DND-41 (cell line): ENCODE measurements at regions not wholly inside any gene's neighbourhood (a gene's known extent, or its start where the extent isn't known, plus 50 kb on each side); places are given as distances from the start of the nearest gene placed in this dataset.

Experiments used
- ATAC-seq: fragments of 200-7000 bp; cut with Tn5 transposase; 3 replicates; pipeline ENCODE4 v1.9.1; 2021; ENCODE audit warnings: low read depth; ENCODE audit not compliant: insufficient read depth
- DNase-seq: peaks from one replicate; pipeline ENCODE4 v3.0.0-alpha.2; 2020
- H2AFZ ChIP-seq: 2 replicates; pipeline ENCODE4 v1.6.0; 2012; ENCODE audit warnings: low read depth, low read length
- H3K27ac ChIP-seq: 2 replicates; pipeline ENCODE4 v1.5.1; 2012; ENCODE audit warnings: low read length, inconsistent platforms
- H3K27me3 ChIP-seq: fragments of 200-600 bp; sonication (generic); 2 replicates; pipeline ENCODE4 v1.6.0; 2012; ENCODE audit warnings: low read length, mild to moderate bottlenecking, inconsistent platforms; ENCODE audit not compliant: insufficient read depth, poor library complexity
- H3K36me3 ChIP-seq: 2 replicates; pipeline ENCODE4 v1.5.1; 2012; ENCODE audit warnings: low read length, inconsistent platforms; ENCODE audit not compliant: insufficient read depth
- H3K4me1 ChIP-seq: 2 replicates; pipeline ENCODE4 v1.5.1; 2012; ENCODE audit warnings: mild to moderate bottlenecking, low read length; ENCODE audit not compliant: insufficient read depth
- H3K4me2 ChIP-seq: 2 replicates; pipeline ENCODE4 v1.6.0; 2012; ENCODE audit warnings: mild to moderate bottlenecking, moderate library complexity, low read length, inconsistent platforms; ENCODE audit not compliant: insufficient read depth
- H3K4me3 ChIP-seq, 2 experiments: fragments of 200-600 bp in 1 of 2; shearing (Covaris generic) in 1 of 2; 2 replicates each; pipeline ENCODE4 v1.5.1; 2012 to 2016; ENCODE audit warnings: inconsistent platforms in 2 of 2, low read length in 2 of 2, mild to moderate bottlenecking in 2 of 2, low read depth in 1 of 2, moderate library complexity in 1 of 2
- H3K79me2 ChIP-seq: 2 replicates; pipeline ENCODE4 v1.6.0; 2012; ENCODE audit warnings: low read length, inconsistent platforms; ENCODE audit not compliant: insufficient read depth
- H3K9ac ChIP-seq: 2 replicates; pipeline ENCODE4 v1.6.0; 2012; ENCODE audit warnings: low read depth, mild to moderate bottlenecking, inconsistent platforms, low read length, moderate library complexity
- H3K9me3 ChIP-seq: 2 replicates; pipeline ENCODE4 v1.5.1; 2012; ENCODE audit warnings: low read length, moderate library complexity, mild to moderate bottlenecking, inconsistent platforms; ENCODE audit not compliant: insufficient read depth, severe bottlenecking
- H4K20me1 ChIP-seq: 2 replicates; pipeline ENCODE4 v1.6.0; 2012; ENCODE audit warnings: low read length; ENCODE audit not compliant: insufficient read depth
- EZH2 ChIP-seq: IDR thresholded peaks from 3 replicates; pipeline ENCODE4 v1.6.1; 2012; ENCODE audit warnings: borderline replicate concordance, low read depth, mild to moderate bottlenecking, moderate library complexity, low read length, inconsistent platforms; ENCODE audit not compliant: severe bottlenecking
- TF ChIP-seq, protein P1 (sequence below): IDR thresholded peaks from 2 replicates; pipeline ENCODE4 v1.5.1; 2012; ENCODE audit warnings: borderline replicate concordance, low read length, moderate library complexity, mild to moderate bottlenecking; ENCODE audit not compliant: poor library complexity, severe bottlenecking; ENCODE audit errors: extremely low read depth

- Histone ChIP-seq H3K4me2 (no peak overlapping the region), H3K4me1 (peaks cover 2% of the 10 kb centered on the region; the same call in 1 of the 2 replicates), H3K36me3 (no peaks in the 10 kb centered on the region), H4K20me1 (no peaks in the 10 kb centered on the region), H3K79me2 (no peaks in the 10 kb centered on the region), H3K9me3 (no peaks in the 10 kb centered on the region), H3K4me3 (no peak overlapping the region), H3K27ac (no peak overlapping the region), H2AFZ (no peak overlapping the region), H3K27me3 (no peaks in the 10 kb centered on the region), H3K9ac (no peak overlapping the region)
- ATAC-seq: no peak
- no peak for TF ChIP-seq EZH2
- TF ChIP-seq, protein P1, sequence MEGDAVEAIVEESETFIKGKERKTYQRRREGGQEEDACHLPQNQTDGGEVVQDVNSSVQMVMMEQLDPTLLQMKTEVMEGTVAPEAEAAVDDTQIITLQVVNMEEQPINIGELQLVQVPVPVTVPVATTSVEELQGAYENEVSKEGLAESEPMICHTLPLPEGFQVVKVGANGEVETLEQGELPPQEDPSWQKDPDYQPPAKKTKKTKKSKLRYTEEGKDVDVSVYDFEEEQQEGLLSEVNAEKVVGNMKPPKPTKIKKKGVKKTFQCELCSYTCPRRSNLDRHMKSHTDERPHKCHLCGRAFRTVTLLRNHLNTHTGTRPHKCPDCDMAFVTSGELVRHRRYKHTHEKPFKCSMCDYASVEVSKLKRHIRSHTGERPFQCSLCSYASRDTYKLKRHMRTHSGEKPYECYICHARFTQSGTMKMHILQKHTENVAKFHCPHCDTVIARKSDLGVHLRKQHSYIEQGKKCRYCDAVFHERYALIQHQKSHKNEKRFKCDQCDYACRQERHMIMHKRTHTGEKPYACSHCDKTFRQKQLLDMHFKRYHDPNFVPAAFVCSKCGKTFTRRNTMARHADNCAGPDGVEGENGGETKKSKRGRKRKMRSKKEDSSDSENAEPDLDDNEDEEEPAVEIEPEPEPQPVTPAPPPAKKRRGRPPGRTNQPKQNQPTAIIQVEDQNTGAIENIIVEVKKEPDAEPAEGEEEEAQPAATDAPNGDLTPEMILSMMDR: no peak
- no peak for DNase-seq
Observed at GRCh38 chr21:35257413-35257812, 208.3 kb upstream of the RUNX1 start.

DNA sequence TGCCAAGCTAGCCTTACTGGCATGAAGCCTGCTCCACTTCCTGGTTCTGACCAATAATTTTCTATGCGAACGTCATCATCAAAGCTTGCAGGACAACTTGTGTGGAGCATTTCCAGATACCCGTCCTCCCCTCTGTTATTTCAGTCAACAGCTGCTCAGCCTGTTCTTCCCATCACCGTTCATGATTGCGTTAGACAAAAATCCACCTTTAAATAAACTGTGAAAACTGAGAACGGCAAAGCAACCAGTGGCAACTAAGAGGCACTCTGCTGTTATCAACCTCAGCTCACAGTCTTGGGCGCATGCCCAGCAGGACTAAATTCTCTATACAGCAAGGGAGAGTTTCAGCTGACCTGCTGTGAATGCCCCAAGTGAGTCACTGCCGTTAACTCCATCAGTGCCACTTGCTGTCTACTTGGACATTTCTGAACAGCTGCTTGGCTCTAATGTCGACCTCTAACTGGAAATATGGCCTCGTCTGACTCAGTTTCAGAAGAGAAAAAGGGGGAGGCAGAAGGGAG is 207.4 kb upstream of the RUNX1 start:
- no peak overlapping the region for H3K9ac ChIP-seq
- peaks cover 2% of the 10 kb centered on the region; the same call in 1 of the 2 replicates for H3K4me1 ChIP-seq
- H3K27ac ChIP-seq: no peak overlapping the region
- H3K4me2 ChIP-seq: no peak overlapping the region
- peak overlapping the region; percentile 27; the same call in 1 of the 2 replicates for H2AFZ ChIP-seq
- H3K36me3 ChIP-seq: no peaks in the 10 kb centered on the region
- H3K79me2 ChIP-seq: no peaks in the 10 kb centered on the region
- TF ChIP-seq, protein P1: no peak
- no peak for TF ChIP-seq EZH2
- ATAC-seq (no peak), DNase-seq (no peak)
- H3K9me3 ChIP-seq: no peaks in the 10 kb centered on the region
- H3K4me3 ChIP-seq: no peak overlapping the region
- H3K27me3 ChIP-seq: no peaks in the 10 kb centered on the region
- H4K20me1 ChIP-seq: no peaks in the 10 kb centered on the region

DNA sequence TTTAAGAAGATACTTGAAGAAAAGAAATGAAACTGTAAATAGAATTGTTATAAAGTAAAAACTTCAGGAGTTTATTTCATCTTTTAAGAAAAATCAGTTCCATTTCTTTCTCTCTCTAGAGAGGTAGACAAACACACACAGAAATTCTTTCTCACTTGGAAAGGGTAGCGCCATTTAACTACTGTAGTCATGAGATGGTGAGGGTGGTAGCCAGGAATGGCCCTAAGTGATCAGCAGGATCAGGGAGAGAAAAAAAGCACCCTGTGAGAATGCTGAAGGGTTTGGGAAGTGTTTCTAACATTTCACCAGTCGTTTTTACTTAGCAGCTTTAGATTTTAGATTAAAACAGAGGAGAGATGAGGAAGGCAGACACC is 205.7 kb upstream of the RUNX1 start:
- DNase-seq (no peak), ATAC-seq (no peak)
- Histone ChIP-seq H3K9ac (no peak overlapping the region), H3K9me3 (peaks cover 12% of the 10 kb centered on the region), H2AFZ (no peak overlapping the region), H3K79me2 (no peaks in the 10 kb centered on the region), H3K4me1 (peaks cover 2% of the 10 kb centered on the region; the same call in 1 of the 2 replicates), H3K4me2 (no peak overlapping the region), H4K20me1 (no peaks in the 10 kb centered on the region), H3K4me3 (no peak overlapping the region), H3K27me3 (no peaks in the 10 kb centered on the region), H3K36me3 (no peaks in the 10 kb centered on the region), H3K27ac (no peak overlapping the region)
- no peak for TF ChIP-seq EZH2
- TF ChIP-seq, protein P1: no peak
